Neuronal stem cell (in vitro differentiated cells): ENCODE measurements at regions not wholly inside any gene's neighbourhood (a gene's known extent, or its start where the extent isn't known, plus 50 kb on each side); places are given as distances from the start of the nearest gene placed in this dataset.
"Not testable (repeated sequence)": the region's sequence is repeated elsewhere in the genome, so short reads cannot be mapped to it uniquely, and the experiment has no call there.

Experiments used
- DNase-seq: peaks from one replicate; pipeline ENCODE4 v3.0.0-alpha.2; 2013; ENCODE audit warnings: low spot score
- H2AFZ ChIP-seq: one replicate; pipeline ENCODE4 v1.6.1; 2013; ENCODE audit warnings: mild to moderate bottlenecking, low read length, inconsistent platforms
- H2AK5ac ChIP-seq: 2 replicates; pipeline ENCODE4 v1.6.1; 2013; ENCODE audit warnings: low read depth, mild to moderate bottlenecking, inconsistent platforms, low read length, moderate library complexity, mixed read lengths
- H2BK120ac ChIP-seq: 2 replicates; pipeline ENCODE4 v1.6.1; 2013; ENCODE audit warnings: low read depth, mild to moderate bottlenecking, inconsistent platforms, low read length, moderate library complexity, mixed read lengths
- H2BK12ac ChIP-seq: one replicate; pipeline ENCODE4 v1.6.1; 2013; ENCODE audit warnings: low read length, inconsistent platforms
- H2BK15ac ChIP-seq: 2 replicates; pipeline ENCODE4 v1.6.1; 2013; ENCODE audit warnings: mild to moderate bottlenecking, low read length, inconsistent platforms, mixed read lengths
- H2BK5ac ChIP-seq: one replicate; pipeline ENCODE4 v1.6.1; 2013; ENCODE audit warnings: inconsistent platforms, mild to moderate bottlenecking, low read length, moderate library complexity
- H3K14ac ChIP-seq: one replicate; pipeline ENCODE4 v1.6.1; 2013; ENCODE audit warnings: low read length, inconsistent platforms
- H3K18ac ChIP-seq: 2 replicates; pipeline ENCODE4 v1.6.1; 2013; ENCODE audit warnings: low read length, inconsistent platforms
- H3K23ac ChIP-seq: 2 replicates; pipeline ENCODE4 v1.6.1; 2013; ENCODE audit warnings: low read depth, mild to moderate bottlenecking, mixed read lengths, low read length, inconsistent platforms; ENCODE audit not compliant: poor library complexity
- H3K27ac ChIP-seq: replicated peaks from 3 replicates; pipeline ENCODE4 v1.5.1; 2013; ENCODE audit warnings: low read length, inconsistent platforms
- H3K27me3 ChIP-seq, 3 experiments: 2 replicates each; pipeline ENCODE4 v1.6.1; 2013; ENCODE audit warnings: low read length in 3 of 3, mild to moderate bottlenecking in 2 of 3, inconsistent platforms in 1 of 3, low read depth in 1 of 3, mixed read lengths in 1 of 3, moderate library complexity in 1 of 3; ENCODE audit not compliant: control insufficient read depth in 3 of 3, insufficient read depth in 3 of 3
- H3K36me3 ChIP-seq, 2 donors: replicated peaks in 1 of 2; 2 replicates each; pipeline ENCODE4 v1.6.1; 2013; ENCODE audit warnings: low read length in 2 of 2; ENCODE audit not compliant: control insufficient read depth in 2 of 2, insufficient read depth in 2 of 2
- H3K4ac ChIP-seq: 2 replicates; pipeline ENCODE4 v1.6.1; 2013; ENCODE audit warnings: inconsistent platforms, mild to moderate bottlenecking, low read length, moderate library complexity
- H3K4me1 ChIP-seq, 2 donors: 1 replicate in 1 of 2; 2 replicates in 1 of 2; pipeline ENCODE4 v1.6.1; 2013; ENCODE audit warnings: low read length in 2 of 2, low read depth in 1 of 2; ENCODE audit not compliant: control insufficient read depth in 2 of 2, insufficient read depth in 1 of 2
- H3K4me2 ChIP-seq: one replicate; pipeline ENCODE4 v1.6.1; 2013; ENCODE audit warnings: mild to moderate bottlenecking, low read length, inconsistent platforms; ENCODE audit not compliant: insufficient read depth, poor library complexity, severe bottlenecking
- H3K4me3 ChIP-seq, 2 donors: 2 replicates each; pipeline ENCODE4 v1.5.1; 2013; ENCODE audit warnings: low read length in 2 of 2, mild to moderate bottlenecking in 2 of 2, inconsistent platforms in 1 of 2, moderate library complexity in 1 of 2
- H3K79me1 ChIP-seq: one replicate; pipeline ENCODE4 v1.6.1; 2013; ENCODE audit warnings: low read depth, mild to moderate bottlenecking, inconsistent platforms, low read length, moderate library complexity
- H3K9ac ChIP-seq: one replicate; pipeline ENCODE4 v1.6.1; 2013; ENCODE audit warnings: mild to moderate bottlenecking, low read depth, low read length, inconsistent platforms; ENCODE audit not compliant: poor library complexity
- H3K9me3 ChIP-seq, 2 donors: replicated peaks in 1 of 2; 2 replicates each; pipeline versions ENCODE3 to v1.6.1; 2013; ENCODE audit warnings: low read length in 2 of 2, mild to moderate bottlenecking in 2 of 2, inconsistent platforms in 1 of 2, low read depth in 1 of 2, mixed read lengths in 1 of 2, moderate library complexity in 1 of 2; ENCODE audit not compliant: control insufficient read depth in 2 of 2, insufficient read depth in 1 of 2
- H4K8ac ChIP-seq: one replicate; pipeline ENCODE4 v1.6.1; 2013; ENCODE audit warnings: low read depth, mild to moderate bottlenecking, inconsistent platforms, low read length, moderate library complexity
- H4K91ac ChIP-seq: one replicate; pipeline ENCODE4 v1.6.1; 2013; ENCODE audit warnings: low read length, low read depth, mild to moderate bottlenecking, inconsistent platforms; ENCODE audit not compliant: poor library complexity
- WGBS, 2 donors: extraction: QIAGEN DNeasy Blood & Tissue Kit; methylation state at CpG; one replicate each; pipeline ENCODE4 v1.1.7; 2013; ENCODE audit warnings: missing lambda C conversion rate in 2 of 2, mixed read lengths in 1 of 2; ENCODE audit not compliant: insufficient read length in 2 of 2, insufficient replicate concordance in 1 of 2; ENCODE audit errors: extremely low coverage in 2 of 2; 5-methylcytosine and 5-hydroxymethylcytosine counted together

DNA sequence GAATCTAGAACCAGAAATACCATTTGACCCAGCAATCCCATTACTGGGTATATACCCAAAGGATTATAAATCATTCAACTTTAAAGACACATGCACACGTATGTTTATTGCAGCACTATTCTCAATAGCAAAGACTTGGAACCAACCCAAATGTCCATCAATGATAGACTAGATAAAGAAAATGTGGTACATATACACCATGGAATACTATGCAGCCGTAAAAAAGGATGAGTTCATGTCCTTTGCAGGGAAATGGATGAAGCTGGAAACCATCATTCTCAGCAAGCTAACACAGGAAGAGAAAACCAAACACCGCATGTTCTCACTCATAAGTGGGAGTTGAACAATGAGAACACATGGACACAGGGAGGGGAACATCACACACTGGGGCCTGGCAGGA lies 154.0 kb upstream of the PTGFR start:
- H2AK5ac ChIP-seq, H4K91ac ChIP-seq, H3K27me3 ChIP-seq, H3K4me3 ChIP-seq, H2AFZ ChIP-seq, H3K9ac ChIP-seq, H2BK15ac ChIP-seq, H2BK120ac ChIP-seq, H3K4me1 ChIP-seq, H3K9me3 ChIP-seq, H3K36me3 ChIP-seq, H2BK5ac ChIP-seq, H3K4me2 ChIP-seq, H4K8ac ChIP-seq, H3K14ac ChIP-seq, H3K79me1 ChIP-seq, H3K18ac ChIP-seq, H2BK12ac ChIP-seq, H3K4ac ChIP-seq, H3K23ac ChIP-seq, DNase-seq, H3K27ac ChIP-seq: not testable (repeated sequence)
- WGBS, 2 donors = no CpG with 5 or more reads among the region's 3 CpGs

DNA sequence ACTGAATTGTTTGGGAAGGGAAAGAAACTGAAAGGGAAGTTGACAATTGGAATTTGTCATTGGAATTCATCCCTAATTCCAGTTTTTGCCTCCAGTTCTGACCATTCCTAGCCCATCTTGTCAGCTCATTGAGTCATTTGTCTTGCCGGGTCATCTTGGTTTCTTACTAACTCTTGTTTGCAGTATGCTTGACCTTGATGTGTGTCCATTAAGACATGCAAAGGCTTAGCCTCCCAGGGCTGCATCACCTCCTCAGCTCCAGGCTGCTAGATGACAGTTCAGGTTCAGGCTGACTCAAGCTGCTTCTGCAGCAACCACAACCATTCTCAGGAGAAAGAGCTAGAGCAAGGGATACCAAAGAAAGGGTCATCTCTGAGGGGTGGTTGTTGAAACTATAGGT lies 151.3 kb upstream of the PTGFR start:
- no peaks in the 10 kb centered on the region for H3K79me1 ChIP-seq
- no peaks in the 10 kb centered on the region for H3K9me3 ChIP-seq
- H3K23ac ChIP-seq = no peak overlapping the region
- H3K4me1 ChIP-seq = no peaks in the 10 kb centered on the region
- no peak overlapping the region for H3K18ac ChIP-seq
- H2BK15ac ChIP-seq = no peak overlapping the region
- H2BK120ac ChIP-seq = no peak overlapping the region
- no peak overlapping the region for H3K14ac ChIP-seq
- no peak overlapping the region for H3K4ac ChIP-seq
- no peak overlapping the region for H3K4me2 ChIP-seq
- H2AFZ ChIP-seq = no peak overlapping the region
- no peaks in the 10 kb centered on the region for H3K27me3 ChIP-seq
- H4K8ac ChIP-seq = no peak overlapping the region
- no peak overlapping the region for H3K9ac ChIP-seq
- no peak overlapping the region for H2BK12ac ChIP-seq
- no peak overlapping the region for H3K27ac ChIP-seq
- no peak overlapping the region for H2BK5ac ChIP-seq
- H3K36me3 ChIP-seq = no peaks in the 10 kb centered on the region
- H3K4me3 ChIP-seq = no peak overlapping the region
- no peak overlapping the region for H2AK5ac ChIP-seq
- no CpG with 5 or more reads among the region's 1 CpG for WGBS, 2 donors
- DNase-seq = no peak
- H4K91ac ChIP-seq = no peak overlapping the region

DNA sequence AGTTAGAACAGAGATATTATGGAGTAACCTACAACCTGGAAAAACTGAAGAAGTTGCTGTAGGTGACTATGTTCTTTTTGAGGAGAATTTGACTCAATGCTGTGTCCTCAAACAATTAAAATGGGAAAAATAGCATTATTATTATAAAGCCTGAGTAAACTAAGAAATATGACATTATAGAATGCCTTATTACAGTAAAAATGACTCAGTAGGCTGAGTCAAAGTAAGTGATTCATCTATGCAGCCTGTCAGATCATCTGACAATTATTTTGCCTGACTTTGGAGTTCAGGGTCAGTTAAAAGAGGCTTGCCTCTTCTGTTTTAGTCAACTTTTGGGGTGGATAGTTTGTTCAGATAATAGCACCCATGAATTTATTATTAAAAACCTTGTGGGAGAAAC lies 150.8 kb upstream of the PTGFR start:
- H3K79me1 ChIP-seq = no peaks in the 10 kb centered on the region
- no peak overlapping the region for H3K4me3 ChIP-seq
- no peak overlapping the region for H3K4ac ChIP-seq
- no peak overlapping the region for H3K4me2 ChIP-seq
- no peak overlapping the region for H3K27ac ChIP-seq
- H4K91ac ChIP-seq = no peak overlapping the region
- H3K9me3 ChIP-seq = no peaks in the 10 kb centered on the region
- H3K4me1 ChIP-seq = no peaks in the 10 kb centered on the region
- no peaks in the 10 kb centered on the region for H3K36me3 ChIP-seq
- DNase-seq = no peak
- no peak overlapping the region for H3K14ac ChIP-seq
- no peak overlapping the region for H2BK12ac ChIP-seq
- H2AFZ ChIP-seq = no peak overlapping the region
- H2BK15ac ChIP-seq = no peak overlapping the region
- no peak overlapping the region for H2BK5ac ChIP-seq
- no peak overlapping the region for H2BK120ac ChIP-seq
- no peaks in the 10 kb centered on the region for H3K27me3 ChIP-seq
- no peak overlapping the region for H2AK5ac ChIP-seq
- no peak overlapping the region for H4K8ac ChIP-seq
- H3K18ac ChIP-seq = no peak overlapping the region
- H3K23ac ChIP-seq = no peak overlapping the region
- H3K9ac ChIP-seq = no peak overlapping the region

DNA sequence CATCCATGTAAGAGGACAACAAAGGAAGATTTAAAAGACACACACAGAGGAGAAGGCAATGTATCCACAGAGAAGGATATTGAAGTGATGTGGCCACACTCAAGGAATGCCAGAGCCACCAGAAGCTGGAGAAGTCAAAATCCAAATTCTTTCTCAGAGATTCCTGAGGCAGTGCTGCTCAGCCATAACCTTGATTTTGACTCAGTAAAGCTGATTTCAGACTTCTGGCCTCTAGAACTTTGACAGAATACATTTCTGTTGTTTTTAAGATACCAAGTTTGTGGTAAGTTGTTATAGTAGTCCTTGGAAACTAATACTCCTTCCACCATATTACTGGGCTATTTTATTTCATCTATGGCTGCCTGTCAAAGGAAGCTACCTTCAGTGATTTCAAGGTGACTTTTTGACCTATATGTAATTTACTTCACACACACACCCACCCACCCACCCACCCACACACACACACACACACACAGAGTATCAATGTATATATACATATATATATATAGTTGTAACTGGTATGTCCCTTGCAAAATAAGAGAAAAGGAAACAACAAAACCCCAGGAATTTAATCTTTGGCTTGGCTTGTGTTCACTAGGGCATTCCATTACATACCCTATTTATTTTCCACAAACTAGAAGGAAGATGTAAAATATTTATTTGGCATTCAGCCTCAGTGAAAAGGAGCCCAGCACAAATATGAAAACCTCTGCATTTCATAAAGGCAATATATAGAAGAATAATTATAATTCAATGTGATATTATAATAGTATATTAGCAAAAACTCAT lies 142.1 kb upstream of the PTGFR start:
- H3K14ac ChIP-seq = no peak overlapping the region
- no peaks in the 10 kb centered on the region for H3K9me3 ChIP-seq
- H3K4me2 ChIP-seq = no peak overlapping the region
- H3K23ac ChIP-seq = no peak overlapping the region
- H3K4me1 ChIP-seq = no peaks in the 10 kb centered on the region
- no peaks in the 10 kb centered on the region for H3K79me1 ChIP-seq
- H4K8ac ChIP-seq = no peak overlapping the region
- no peak overlapping the region for H3K4me3 ChIP-seq
- H2AFZ ChIP-seq = no peak overlapping the region
- H2AK5ac ChIP-seq = no peak overlapping the region
- DNase-seq = no peak
- H3K18ac ChIP-seq = no peak overlapping the region
- H3K4ac ChIP-seq = no peak overlapping the region
- no peak overlapping the region for H4K91ac ChIP-seq
- no peaks in the 10 kb centered on the region for H3K27me3 ChIP-seq
- no peak overlapping the region for H2BK5ac ChIP-seq
- H2BK15ac ChIP-seq = no peak overlapping the region
- no peak overlapping the region for H3K27ac ChIP-seq
- no peak overlapping the region for H3K9ac ChIP-seq
- H2BK12ac ChIP-seq = no peak overlapping the region
- H2BK120ac ChIP-seq = no peak overlapping the region
- no peaks in the 10 kb centered on the region for H3K36me3 ChIP-seq
